H9 (cell line): ENCODE measurements at regions not wholly inside any gene's neighbourhood (a gene's known extent, or its start where the extent isn't known, plus 50 kb on each side); places are given as distances from the start of the nearest gene placed in this dataset.

Experiments used
- DNase-seq: peaks from one replicate; pipeline ENCODE4 v3.0.0-alpha.2; 2017
- H2AFZ ChIP-seq: one replicate; pipeline ENCODE4 v1.6.1; 2013; ENCODE audit warnings: mild to moderate bottlenecking, low read length, control low read depth, moderate library complexity
- H2AK5ac ChIP-seq: 2 replicates; pipeline ENCODE4 v1.6.1; 2013; ENCODE audit warnings: low read length, control low read depth, mixed read lengths; ENCODE audit not compliant: insufficient read length
- H2BK120ac ChIP-seq: one replicate; pipeline ENCODE4 v1.6.1; 2013; ENCODE audit warnings: low read depth, mild to moderate bottlenecking, low read length, control low read depth, inconsistent platforms; ENCODE audit not compliant: poor library complexity, severe bottlenecking
- H2BK12ac ChIP-seq: 2 replicates; pipeline ENCODE4 v1.6.1; 2013; ENCODE audit warnings: low read length, control low read depth, mixed read lengths, low read depth; ENCODE audit not compliant: insufficient read length
- H2BK15ac ChIP-seq: 2 replicates; pipeline ENCODE4 v1.6.1; 2013; ENCODE audit warnings: low read depth, low read length, control low read depth
- H2BK20ac ChIP-seq: one replicate; pipeline ENCODE4 v1.6.1; 2013; ENCODE audit warnings: low read depth, mild to moderate bottlenecking, low read length, control low read depth, inconsistent platforms; ENCODE audit not compliant: poor library complexity, severe bottlenecking
- H2BK5ac ChIP-seq: 2 replicates; pipeline ENCODE4 v1.6.1; 2013; ENCODE audit warnings: low read length, control low read depth, mixed read lengths; ENCODE audit not compliant: insufficient read length
- H3K14ac ChIP-seq: 2 replicates; pipeline ENCODE4 v1.6.1; 2013; ENCODE audit warnings: low read length, control low read depth; ENCODE audit not compliant: insufficient read depth
- H3K18ac ChIP-seq: 2 replicates; pipeline ENCODE4 v1.6.1; 2013; ENCODE audit warnings: low read depth, mild to moderate bottlenecking, mixed read lengths, low read length, control low read depth; ENCODE audit not compliant: insufficient read length
- H3K23ac ChIP-seq: 2 replicates; pipeline ENCODE4 v1.6.1; 2013; ENCODE audit warnings: low read length, control low read depth, mixed read lengths, low read depth; ENCODE audit not compliant: insufficient read length
- H3K23me2 ChIP-seq: 2 replicates; pipeline ENCODE4 v1.6.1; 2013; ENCODE audit warnings: low read depth, mild to moderate bottlenecking, mixed read lengths, low read length, control low read depth; ENCODE audit not compliant: insufficient read length, poor library complexity, severe bottlenecking
- H3K27ac ChIP-seq: 2 replicates; pipeline ENCODE4 v1.5.1; 2013; ENCODE audit warnings: low read length, control low read depth, mixed read lengths, low read depth; ENCODE audit not compliant: insufficient read length
- H3K27me3 ChIP-seq: 2 replicates; pipeline ENCODE4 v1.6.1; 2013; ENCODE audit warnings: low read length, control low read depth, inconsistent platforms; ENCODE audit not compliant: insufficient read depth
- H3K4ac ChIP-seq: 2 replicates; pipeline ENCODE4 v1.6.1; 2013; ENCODE audit warnings: low read depth, mild to moderate bottlenecking, control low read depth, inconsistent platforms, low read length, moderate library complexity
- H3K4me1 ChIP-seq: 2 replicates; pipeline ENCODE4 v1.6.1; 2013; ENCODE audit warnings: low read length, control low read depth, inconsistent platforms; ENCODE audit not compliant: insufficient read depth
- H3K4me2 ChIP-seq: 2 replicates; pipeline ENCODE4 v1.6.1; 2013; ENCODE audit warnings: low read length, control low read depth, mixed read lengths; ENCODE audit not compliant: insufficient read length, insufficient read depth
- H3K56ac ChIP-seq: 2 replicates; pipeline ENCODE4 v1.6.1; 2013; ENCODE audit warnings: low read depth, mild to moderate bottlenecking, mixed read lengths, low read length, control low read depth; ENCODE audit not compliant: insufficient read length
- H3K79me1 ChIP-seq: 2 replicates; pipeline ENCODE4 v1.6.1; 2013; ENCODE audit warnings: low read depth, mild to moderate bottlenecking, moderate library complexity, low read length, control low read depth, inconsistent platforms; ENCODE audit not compliant: insufficient read depth, poor library complexity, severe bottlenecking
- H3K79me2 ChIP-seq: 2 replicates; pipeline ENCODE4 v1.6.1; 2013; ENCODE audit warnings: low read length, control low read depth, inconsistent platforms; ENCODE audit not compliant: insufficient read depth
- H3K9ac ChIP-seq: 2 replicates; pipeline ENCODE4 v1.6.1; 2013; ENCODE audit warnings: low read length, control low read depth, mixed read lengths; ENCODE audit not compliant: insufficient read length; ENCODE audit errors: extremely low read depth
- H3K9me3 ChIP-seq: one replicate; pipeline ENCODE4 v1.6.1; 2013; ENCODE audit warnings: low read depth, low read length, inconsistent platforms; ENCODE audit not compliant: control insufficient read depth
- H3T11ph ChIP-seq: one replicate; pipeline ENCODE4 v1.6.1; 2013; ENCODE audit warnings: mild to moderate bottlenecking, low read length, control low read depth, inconsistent platforms
- H4K20me1 ChIP-seq: one replicate; pipeline ENCODE4 v1.6.1; 2013; ENCODE audit not compliant: control insufficient read depth, insufficient read length, insufficient read depth
- H4K5ac ChIP-seq: 2 replicates; pipeline ENCODE4 v1.6.1; 2013; ENCODE audit warnings: low read depth, mild to moderate bottlenecking, mixed read lengths, low read length, control low read depth; ENCODE audit not compliant: insufficient read length
- H4K8ac ChIP-seq: replicated peaks from 2 replicates; pipeline ENCODE4 v1.6.1; 2013; ENCODE audit warnings: low read length, control low read depth, mixed read lengths, low read depth; ENCODE audit not compliant: insufficient read length
- H4K91ac ChIP-seq: 2 replicates; pipeline ENCODE4 v1.6.1; 2013; ENCODE audit warnings: low read depth, mild to moderate bottlenecking, moderate library complexity, mixed read lengths, low read length, control low read depth; ENCODE audit not compliant: insufficient read length
- H3K27ac Mint-ChIP-seq, 3 experiments: 2 replicates in 2 of 3; 3 replicates in 1 of 3; pipeline ENCODE4 v1.8.0; 2020 to 2021; ENCODE audit warnings: mixed read lengths in 3 of 3, mild to moderate bottlenecking in 1 of 3, moderate library complexity in 1 of 3
- H3K27me3 Mint-ChIP-seq: 2 replicates; pipeline ENCODE4 v1.8.0; 2021; ENCODE audit warnings: low read depth, mild to moderate bottlenecking, moderate library complexity, mixed read lengths
- H3K36me3 Mint-ChIP-seq, 3 experiments: 2 replicates in 2 of 3; 3 replicates in 1 of 3; pipeline ENCODE4 v1.8.0; 2020 to 2021; ENCODE audit warnings: low read depth in 3 of 3, mixed read lengths in 3 of 3; ENCODE audit not compliant: insufficient read depth in 1 of 3
- H3K4me1 Mint-ChIP-seq, 2 experiments: 2 replicates each; pipeline ENCODE4 v1.8.0; 2020; ENCODE audit warnings: mixed read lengths in 2 of 2
- H3K4me3 Mint-ChIP-seq, 2 experiments: 2 replicates in 1 of 2; 3 replicates in 1 of 2; pipeline ENCODE4 v1.8.0; 2020 to 2021; ENCODE audit warnings: mild to moderate bottlenecking in 2 of 2, mixed read lengths in 2 of 2, moderate library complexity in 1 of 2
- H3K9me3 Mint-ChIP-seq, 2 experiments: 2 replicates in 1 of 2; 3 replicates in 1 of 2; pipeline ENCODE4 v1.8.0; 2020; ENCODE audit warnings: mild to moderate bottlenecking in 2 of 2, mixed read lengths in 2 of 2, moderate library complexity in 1 of 2
- CTCF ChIP-seq: fragments of 200-600 bp; sonication (generic); conservative IDR thresholded peaks from 3 replicates; pipeline ENCODE4 v1.8.0; 2021; ENCODE audit warnings: antibody characterized with exemption, mild to moderate bottlenecking
- WGBS: extraction: QIAGEN DNeasy Blood & Tissue Kit; methylation state at CpG from one replicate; pipeline ENCODE4 v1.1.7; 2013; ENCODE audit warnings: missing lambda C conversion rate, low lambda C conversion rate, mixed read lengths; ENCODE audit not compliant: insufficient read length; ENCODE audit errors: extremely low coverage; 5-methylcytosine and 5-hydroxymethylcytosine counted together

- peaks cover 0 to 5% of the 10 kb centered on the region in 2 experiments; a peak in 2 of 4 replicates for H3K4me1 Mint-ChIP-seq
- no peaks in the 10 kb centered on the region; a peak in 1 of 5 replicates for H3K9me3 Mint-ChIP-seq
- no CpG with 5 or more reads among the region's 6 CpGs for WGBS
- H2AK5ac ChIP-seq, result no peak overlapping the region
- no peak overlapping the region for H3K18ac ChIP-seq
- no peak overlapping the region for H3T11ph ChIP-seq
- H3K23me2 ChIP-seq, result no peaks in the 10 kb centered on the region
- no peaks in the 10 kb centered on the region for H3K4me1 ChIP-seq
- no peak overlapping the region for H3K4ac ChIP-seq
- H2BK20ac ChIP-seq, result no peak overlapping the region
- no peak overlapping the region for H2BK15ac ChIP-seq
- H3K27ac ChIP-seq, result no peak overlapping the region
- peak overlapping the region in 1 of 3 experiments; percentile 81; a peak in 2 of 7 replicates for H3K27ac Mint-ChIP-seq
- H3K23ac ChIP-seq, result no peak overlapping the region
- no peaks in the 10 kb centered on the region for H3K79me2 ChIP-seq
- no peak for TF ChIP-seq CTCF
- no peak overlapping the region; a peak in 1 of 5 replicates for H3K4me3 Mint-ChIP-seq
- H3K27me3 ChIP-seq, result no peaks in the 10 kb centered on the region
- peaks cover 2% of the 10 kb centered on the region for H3K27me3 Mint-ChIP-seq
- H2BK5ac ChIP-seq, result no peak overlapping the region
- no peak overlapping the region for H4K5ac ChIP-seq
- no peak overlapping the region for H3K4me2 ChIP-seq
- H4K8ac ChIP-seq, result no peak overlapping the region
- no peaks in the 10 kb centered on the region for H3K36me3 Mint-ChIP-seq
- no peaks in the 10 kb centered on the region for H4K20me1 ChIP-seq
- H2BK120ac ChIP-seq, result no peak overlapping the region
- H3K56ac ChIP-seq, result no peak overlapping the region
- H3K79me1 ChIP-seq, result no peaks in the 10 kb centered on the region
- no peaks in the 10 kb centered on the region for H3K9me3 ChIP-seq
- H3K14ac ChIP-seq, result no peak overlapping the region
- H2BK12ac ChIP-seq, result no peak overlapping the region
- no peak for DNase-seq
- no peak overlapping the region for H2AFZ ChIP-seq
- H3K9ac ChIP-seq, result no peak overlapping the region
- H4K91ac ChIP-seq, result no peak overlapping the region
These were observed 145.8 kb upstream of the CDH5 start for GRCh38 chr16:66220702-66221101.
